ENCODE measurements at regions not wholly inside any gene's neighbourhood (a gene's known extent, or its start where the extent isn't known, plus 50 kb on each side); places are given as distances from the start of the nearest gene placed in this dataset.

GRCh38 chr14:71734076-71734475 is 198.2 kb upstream of the RGS6 start:
- TF ChIP-seq CTCF (IDR thresholded peaks at IDR 0.05 in 4 of 5, conservative IDR thresholded peaks at IDR 0.05 in 1 of 5), result no peak
- no peak for TF ChIP-seq POLR2A (IDR thresholded peaks at IDR 0.05)

All from gastrocnemius medialis (tissue), 4 donors.